ENCODE measurements at regions not wholly inside any gene's neighbourhood (a gene's known extent, or its start where the extent isn't known, plus 50 kb on each side); places are given as distances from the start of the nearest gene placed in this dataset.

- TF ChIP-seq POLR2A (IDR thresholded peaks at IDR 0.05): no peak
- TF ChIP-seq, protein P1, sequence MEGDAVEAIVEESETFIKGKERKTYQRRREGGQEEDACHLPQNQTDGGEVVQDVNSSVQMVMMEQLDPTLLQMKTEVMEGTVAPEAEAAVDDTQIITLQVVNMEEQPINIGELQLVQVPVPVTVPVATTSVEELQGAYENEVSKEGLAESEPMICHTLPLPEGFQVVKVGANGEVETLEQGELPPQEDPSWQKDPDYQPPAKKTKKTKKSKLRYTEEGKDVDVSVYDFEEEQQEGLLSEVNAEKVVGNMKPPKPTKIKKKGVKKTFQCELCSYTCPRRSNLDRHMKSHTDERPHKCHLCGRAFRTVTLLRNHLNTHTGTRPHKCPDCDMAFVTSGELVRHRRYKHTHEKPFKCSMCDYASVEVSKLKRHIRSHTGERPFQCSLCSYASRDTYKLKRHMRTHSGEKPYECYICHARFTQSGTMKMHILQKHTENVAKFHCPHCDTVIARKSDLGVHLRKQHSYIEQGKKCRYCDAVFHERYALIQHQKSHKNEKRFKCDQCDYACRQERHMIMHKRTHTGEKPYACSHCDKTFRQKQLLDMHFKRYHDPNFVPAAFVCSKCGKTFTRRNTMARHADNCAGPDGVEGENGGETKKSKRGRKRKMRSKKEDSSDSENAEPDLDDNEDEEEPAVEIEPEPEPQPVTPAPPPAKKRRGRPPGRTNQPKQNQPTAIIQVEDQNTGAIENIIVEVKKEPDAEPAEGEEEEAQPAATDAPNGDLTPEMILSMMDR (IDR thresholded peaks at IDR 0.05): no peak
These were observed 631.3 kb downstream of the MED13L start for GRCh38 chr12:115646210-115646609.
